ENCODE measurements at regions not wholly inside any gene's neighbourhood (a gene's known extent, or its start where the extent isn't known, plus 50 kb on each side); places are given as distances from the start of the nearest gene placed in this dataset.

- TF ChIP-seq STAT6 (CRISPR knock-in tag; IDR thresholded peaks at IDR 0.05; ENCODE audit: borderline replicate concordance): no peak
- no peak for TF ChIP-seq ZNF703 (CRISPR knock-in tag; IDR thresholded peaks at IDR 0.05; ENCODE audit: borderline replicate concordance)
- TF ChIP-seq ZNF737 (CRISPR knock-in tag; IDR thresholded peaks at IDR 0.05; ENCODE audit: borderline replicate concordance): no peak
- no peak for TF ChIP-seq ZNF501 (CRISPR knock-in tag; IDR thresholded peaks at IDR 0.05)
- TF ChIP-seq ZNF546 (CRISPR knock-in tag; conservative IDR thresholded peaks at IDR 0.05): no peak
- TF ChIP-seq ZNF687 (CRISPR knock-in tag; IDR thresholded peaks at IDR 0.05): no peak
- TF ChIP-seq ZNF343 (CRISPR knock-in tag; IDR thresholded peaks at IDR 0.05): no peak
- peak; percentile 63 for TF ChIP-seq HNF1A (IDR thresholded peaks at IDR 0.05; ENCODE audit: low read depth)
- no peak for TF ChIP-seq HNF1A (CRISPR knock-in tag; IDR thresholded peaks at IDR 0.05; ENCODE audit: borderline replicate concordance)
- TF ChIP-seq ZNF616 (CRISPR knock-in tag; IDR thresholded peaks at IDR 0.05; ENCODE audit: low read depth): no peak
- no peak for TF ChIP-seq POLR2AphosphoS2 (IDR thresholded peaks at IDR 0.05; ENCODE audit: low read depth, low read length)
- no peak for TF ChIP-seq TSC22D2 (CRISPR knock-in tag; IDR thresholded peaks at IDR 0.05; ENCODE audit: borderline replicate concordance)
- no peak for TF ChIP-seq ZNF225 (CRISPR knock-in tag; IDR thresholded peaks at IDR 0.05)
- no peak for TF ChIP-seq ZNF33B (CRISPR knock-in tag; IDR thresholded peaks at IDR 0.05)
- TF ChIP-seq ZNF569 (CRISPR knock-in tag; IDR thresholded peaks at IDR 0.05; ENCODE audit: borderline replicate concordance): no peak
These were observed 135.4 kb upstream of the DMRT1 start (continued) for GRCh38 chr9:706073-706472.

Data from HepG2 (cell line).